NCI-H345 treated with DMSO at 0.1 percent for 48 hours (cell line): ENCODE measurements at regions not wholly inside any gene's neighbourhood (a gene's known extent, or its start where the extent isn't known, plus 50 kb on each side); places are given as distances from the start of the nearest gene placed in this dataset.

Experiments used
- DNase-seq: peaks from one replicate; lab custom pipeline; 2025; ENCODE audit not compliant: unreplicated experiment; lab: John Stamatoyannopoulos, UW

- no peak for DNase-seq
Observed at GRCh38 chr18:25962919-25963318, 127.5 kb downstream of the SS18 start.

- no peak for DNase-seq
Observed at GRCh38 chr18:25962176-25962575, 128.2 kb downstream of the SS18 start.

GRCh38 chr18:25957017-25957416, 133.4 kb downstream of the SS18 start:
- no peak for DNase-seq

- DNase-seq = no peak
Observed at GRCh38 chr18:25953111-25953510, 137.3 kb downstream of the SS18 start.

GRCh38 chr18:25950321-25950720, 140.1 kb downstream of the SS18 start:
- DNase-seq = no peak

GRCh38 chr18:25946540-25946939, 143.9 kb downstream of the SS18 start:
- no peak for DNase-seq

GRCh38 chr18:25935356-25935755, 155.1 kb downstream of the SS18 start:
- no peak for DNase-seq

- DNase-seq = no peak
Observed at GRCh38 chr18:25931126-25931525, 159.3 kb downstream of the SS18 start.

- DNase-seq = no peak
Observed at GRCh38 chr18:25929787-25930186, 160.6 kb downstream of the SS18 start.

- no peak for DNase-seq
Observed at GRCh38 chr18:25927830-25928229, 162.6 kb downstream of the SS18 start.

- no peak for DNase-seq
Observed at GRCh38 chr18:25923193-25923592, 167.2 kb downstream of the SS18 start.

- no peak for DNase-seq
Observed at GRCh38 chr18:25921677-25922421, 168.6 kb downstream of the SS18 start.

- no peak for DNase-seq
Observed at GRCh38 chr18:25915907-25916306, 174.5 kb downstream of the SS18 start.

GRCh38 chr18:25898965-25899364, 191.4 kb downstream of the SS18 start:
- no peak for DNase-seq

GRCh38 chr18:25896956-25897355, 193.5 kb downstream of the SS18 start:
- DNase-seq = peak; percentile 42

- peak; percentile 69 for DNase-seq
Observed at GRCh38 chr18:25896178-25896780, 194.1 kb downstream of the SS18 start.

- no peak for DNase-seq
Observed at GRCh38 chr18:25895518-25895917, 194.9 kb downstream of the SS18 start.

- DNase-seq = no peak
Observed at GRCh38 chr18:25886283-25886682, 204.1 kb downstream of the SS18 start.

GRCh38 chr18:25883091-25883490, 207.3 kb downstream of the SS18 start:
- DNase-seq = no peak

GRCh38 chr18:25881149-25881548, 209.3 kb downstream of the SS18 start:
- no peak for DNase-seq

- DNase-seq = no peak
Observed at GRCh38 chr18:25880441-25880840, 210.0 kb downstream of the SS18 start.

- DNase-seq = peak; percentile 35
Observed at GRCh38 chr18:25876330-25876948, 214.0 kb downstream of the SS18 start.
